ENCODE measurements at regions not wholly inside any gene's neighbourhood (a gene's known extent, or its start where the extent isn't known, plus 50 kb on each side); places are given as distances from the start of the nearest gene placed in this dataset.
"Not testable (repeated sequence)": the region's sequence is repeated elsewhere in the genome, so short reads cannot be mapped to it uniquely, and the experiment has no call there.

- DNase-seq (ENCODE audit: low spot score); in situ Hi-C loops (cut with HindIII; ENCODE audit: low sequenced_read_pairs): not testable (repeated sequence)
Measured at GRCh38 chr5:51715445-51715844, 332.2 kb downstream of the ISL1 start.

- DNase-seq (ENCODE audit: low spot score), result no peak
- in situ Hi-C loops (cut with HindIII; ENCODE audit: low sequenced_read_pairs), result no loop called here
Measured at GRCh38 chr5:51731421-51732029, 348.3 kb downstream of the ISL1 start.

GRCh38 chr5:51732304-51732703 lies 349.1 kb downstream of the ISL1 start:
- DNase-seq (ENCODE audit: low spot score), result no peak
- in situ Hi-C loops (cut with HindIII; ENCODE audit: low sequenced_read_pairs), result no loop called here

- in situ Hi-C loops (cut with HindIII; ENCODE audit: low sequenced_read_pairs), result no loop called here
- DNase-seq (ENCODE audit: low spot score), result no peak
Measured at GRCh38 chr5:51734677-51735076, 351.4 kb downstream of the ISL1 start.

GRCh38 chr5:51746023-51746422 lies 362.8 kb downstream of the ISL1 start:
- in situ Hi-C loops (cut with HindIII; ENCODE audit: low sequenced_read_pairs), result no loop called here
- no peak for DNase-seq (ENCODE audit: low spot score)

- in situ Hi-C loops (cut with HindIII; ENCODE audit: low sequenced_read_pairs), result no loop called here
- no peak for DNase-seq (ENCODE audit: low spot score)
Measured at GRCh38 chr5:51748647-51749046, 365.4 kb downstream of the ISL1 start.
